ENCODE measurements at regions not wholly inside any gene's neighbourhood (a gene's known extent, or its start where the extent isn't known, plus 50 kb on each side); places are given as distances from the start of the nearest gene placed in this dataset.

DNA sequence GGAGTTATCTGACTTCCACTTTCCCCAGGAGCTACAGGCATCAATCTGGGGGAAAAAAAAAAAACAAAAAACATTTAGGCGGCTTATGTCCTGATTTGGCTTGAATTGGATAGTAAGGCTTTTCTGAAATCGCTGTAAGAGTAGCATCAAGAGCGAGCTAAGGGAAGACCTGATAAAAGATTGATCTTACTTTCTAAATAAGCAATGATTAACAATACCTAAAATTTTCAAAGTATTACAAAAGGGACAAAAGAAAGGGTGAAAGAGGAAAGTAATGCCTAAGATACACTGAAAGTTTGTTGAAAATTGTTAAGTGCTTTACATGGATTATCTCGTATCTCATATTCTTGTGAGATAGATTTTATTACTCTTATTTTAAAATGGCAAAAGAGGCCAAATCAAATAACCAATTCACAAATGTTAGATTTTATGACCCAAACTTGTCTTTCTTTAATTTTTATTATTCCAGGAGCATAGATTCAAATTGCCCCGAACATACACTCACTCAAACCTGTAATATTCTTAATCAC is 106.4 kb upstream of the PRSS16 start:
- TF ChIP-seq, protein P1, sequence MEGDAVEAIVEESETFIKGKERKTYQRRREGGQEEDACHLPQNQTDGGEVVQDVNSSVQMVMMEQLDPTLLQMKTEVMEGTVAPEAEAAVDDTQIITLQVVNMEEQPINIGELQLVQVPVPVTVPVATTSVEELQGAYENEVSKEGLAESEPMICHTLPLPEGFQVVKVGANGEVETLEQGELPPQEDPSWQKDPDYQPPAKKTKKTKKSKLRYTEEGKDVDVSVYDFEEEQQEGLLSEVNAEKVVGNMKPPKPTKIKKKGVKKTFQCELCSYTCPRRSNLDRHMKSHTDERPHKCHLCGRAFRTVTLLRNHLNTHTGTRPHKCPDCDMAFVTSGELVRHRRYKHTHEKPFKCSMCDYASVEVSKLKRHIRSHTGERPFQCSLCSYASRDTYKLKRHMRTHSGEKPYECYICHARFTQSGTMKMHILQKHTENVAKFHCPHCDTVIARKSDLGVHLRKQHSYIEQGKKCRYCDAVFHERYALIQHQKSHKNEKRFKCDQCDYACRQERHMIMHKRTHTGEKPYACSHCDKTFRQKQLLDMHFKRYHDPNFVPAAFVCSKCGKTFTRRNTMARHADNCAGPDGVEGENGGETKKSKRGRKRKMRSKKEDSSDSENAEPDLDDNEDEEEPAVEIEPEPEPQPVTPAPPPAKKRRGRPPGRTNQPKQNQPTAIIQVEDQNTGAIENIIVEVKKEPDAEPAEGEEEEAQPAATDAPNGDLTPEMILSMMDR (IDR thresholded peaks at IDR 0.05), result no peak
- no peak for TF ChIP-seq EP300 (IDR thresholded peaks at IDR 0.05)
- no peak for TF ChIP-seq POLR2A (IDR thresholded peaks at IDR 0.05)

Data from ovary (tissue), 3 donors.